Ureter (tissue), 1 donor: ENCODE measurements at regions not wholly inside any gene's neighbourhood (a gene's known extent, or its start where the extent isn't known, plus 50 kb on each side); places are given as distances from the start of the nearest gene placed in this dataset.

Experiments
- DNase-seq: peaks from one replicate; pipeline ENCODE4 v3.0.0-alpha.2; 2020; ENCODE audit warnings: low spot score
- donor health status: DM: yes; HTN: yes; CAD: no.

- DNase-seq, result no peak
Observed at GRCh38 chr7:125567686-125568085, 638.1 kb upstream of the POT1 start.

- DNase-seq, result no peak
Observed at GRCh38 chr7:125563964-125564529, 634.4 kb upstream of the POT1 start.

GRCh38 chr7:125563557-125563956 is 633.9 kb upstream of the POT1 start:
- DNase-seq, result no peak

GRCh38 chr7:125561006-125561405 is 631.4 kb upstream of the POT1 start:
- no peak for DNase-seq

GRCh38 chr7:125559921-125560320 is 630.3 kb upstream of the POT1 start:
- no peak for DNase-seq

GRCh38 chr7:125555916-125556315 is 626.3 kb upstream of the POT1 start:
- no peak for DNase-seq

GRCh38 chr7:125551008-125551407 is 621.4 kb upstream of the POT1 start:
- no peak for DNase-seq

GRCh38 chr7:125547505-125547904 is 617.9 kb upstream of the POT1 start:
- no peak for DNase-seq

GRCh38 chr7:125530553-125530952 is 600.9 kb upstream of the POT1 start:
- DNase-seq, result no peak

- DNase-seq, result no peak
Observed at GRCh38 chr7:125529249-125529648, 599.6 kb upstream of the POT1 start.

- no peak for DNase-seq
Observed at GRCh38 chr7:125526958-125527357, 597.3 kb upstream of the POT1 start.

- DNase-seq, result no peak
Observed at GRCh38 chr7:125526092-125526491, 596.5 kb upstream of the POT1 start.

GRCh38 chr7:125516194-125516593 is 586.6 kb upstream of the POT1 start:
- DNase-seq, result no peak

GRCh38 chr7:125512373-125512772 is 582.7 kb upstream of the POT1 start:
- no peak for DNase-seq

GRCh38 chr7:125511310-125511709 is 581.7 kb upstream of the POT1 start:
- DNase-seq, result no peak

GRCh38 chr7:125506331-125506730 is 576.7 kb upstream of the POT1 start:
- no peak for DNase-seq

GRCh38 chr7:125504848-125505247 is 575.2 kb upstream of the POT1 start:
- DNase-seq, result no peak

- no peak for DNase-seq
Observed at GRCh38 chr7:125495997-125496396, 566.4 kb upstream of the POT1 start.

GRCh38 chr7:125492521-125492920 is 562.9 kb upstream of the POT1 start:
- no peak for DNase-seq

GRCh38 chr7:125491137-125491536 is 561.5 kb upstream of the POT1 start:
- DNase-seq, result no peak

- DNase-seq, result no peak
Observed at GRCh38 chr7:125490167-125490566, 560.5 kb upstream of the POT1 start.

- DNase-seq, result no peak
Observed at GRCh38 chr7:125485223-125485622, 555.6 kb upstream of the POT1 start.

- no peak for DNase-seq
Observed at GRCh38 chr7:125484755-125485154, 555.1 kb upstream of the POT1 start.

GRCh38 chr7:125481323-125481722 is 551.7 kb upstream of the POT1 start:
- no peak for DNase-seq

- no peak for DNase-seq
Observed at GRCh38 chr7:125480762-125481161, 551.1 kb upstream of the POT1 start.
